HG03103 (cell line): ENCODE measurements at regions not wholly inside any gene's neighbourhood (a gene's known extent, or its start where the extent isn't known, plus 50 kb on each side); places are given as distances from the start of the nearest gene placed in this dataset.
A peak's percentile ranks its signal among the peaks of the same experiment; 100 is the strongest.

Experiments
- ATAC-seq: cut with Tn5 transposase; IDR thresholded peaks from one replicate; pipeline ENCODE4 v1.9.1; 2021; ENCODE audit warnings: low read depth; ENCODE audit not compliant: unreplicated experiment

GRCh38 chr1:214976665-214977064, 105.9 kb upstream of the KCNK2 start:
- no peak for ATAC-seq

- no peak for ATAC-seq
Measured at GRCh38 chr1:214977110-214977509, 105.4 kb upstream of the KCNK2 start.

DNA sequence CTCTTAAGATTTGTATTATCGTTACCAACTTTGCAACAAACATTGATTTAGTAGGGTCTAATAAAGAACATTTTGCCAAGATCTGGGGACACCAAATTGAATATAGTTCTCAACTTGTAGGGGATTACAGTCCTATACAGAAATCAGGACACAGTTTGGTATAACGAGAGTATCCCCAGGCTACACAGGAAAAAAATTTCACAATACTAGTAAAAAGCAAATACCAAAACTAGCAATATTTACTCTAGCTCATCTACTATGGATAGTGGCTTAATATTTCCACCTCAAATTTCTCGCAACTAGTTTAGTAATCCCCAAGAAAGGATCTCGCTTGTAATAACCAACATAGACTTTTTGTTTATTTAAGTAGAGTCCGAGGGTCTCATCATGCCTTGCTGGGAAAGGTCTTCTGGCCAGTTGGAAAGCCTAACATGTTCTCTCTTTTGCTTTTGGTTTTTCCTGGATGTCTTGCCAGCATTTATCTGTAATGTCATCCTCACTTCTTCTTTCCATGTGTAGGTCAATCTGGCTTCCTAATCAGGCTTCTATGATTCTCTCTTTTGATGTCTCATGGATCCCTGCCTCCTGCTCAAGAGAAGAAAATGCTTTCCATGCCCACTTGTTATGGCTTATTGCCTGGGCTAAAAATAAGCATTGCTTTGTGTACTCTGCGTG, 104.7 kb upstream of the KCNK2 start:
- no peak for ATAC-seq

DNA sequence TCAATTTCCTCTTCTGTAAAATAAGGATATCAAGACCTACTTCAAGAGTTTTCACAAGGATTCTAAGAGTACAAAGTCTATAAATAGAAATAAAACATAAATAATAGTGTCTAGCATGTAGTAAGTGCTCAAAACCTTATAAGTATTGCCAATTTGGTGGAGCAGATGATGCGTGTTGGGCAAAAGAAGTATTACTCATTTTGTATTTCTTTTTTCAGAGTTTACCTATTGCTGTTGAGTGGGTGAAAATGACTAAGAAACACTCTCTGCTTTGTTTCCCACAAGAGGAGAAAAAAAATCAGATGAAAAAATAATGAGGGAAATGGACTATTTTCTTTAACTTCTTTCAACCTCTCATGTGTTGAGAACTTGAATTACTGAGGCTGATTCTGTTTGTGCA, 103.3 kb upstream of the KCNK2 start:
- no peak for ATAC-seq

DNA sequence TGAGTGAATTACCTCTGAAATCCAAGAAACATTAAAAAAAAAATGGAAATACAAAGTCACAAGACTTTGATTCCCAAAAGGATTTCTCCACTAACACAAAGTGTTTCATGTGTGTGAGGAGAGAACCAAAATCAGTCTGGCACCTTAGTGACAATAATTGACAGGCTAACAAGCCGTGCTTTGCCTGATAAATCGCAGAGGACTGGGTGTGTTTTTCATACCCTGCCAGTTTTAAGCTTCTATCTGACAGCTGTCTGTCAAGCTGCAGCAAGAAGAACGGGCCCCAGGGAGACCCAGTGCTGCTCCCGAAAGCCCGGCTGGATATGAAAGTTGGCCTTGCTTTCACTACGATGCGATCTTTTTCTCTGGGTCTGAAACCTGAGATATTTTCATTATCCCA, 101.6 kb upstream of the KCNK2 start:
- no peak for ATAC-seq

GRCh38 chr1:214983126-214983869, 99.2 kb upstream of the KCNK2 start:
- ATAC-seq = no peak

GRCh38 chr1:214989341-214989740, 93.2 kb upstream of the KCNK2 start:
- no peak for ATAC-seq

GRCh38 chr1:214990619-214991018, 91.9 kb upstream of the KCNK2 start:
- no peak for ATAC-seq

- no peak for ATAC-seq
Measured at GRCh38 chr1:214991691-214992315, 90.7 kb upstream of the KCNK2 start.

DNA sequence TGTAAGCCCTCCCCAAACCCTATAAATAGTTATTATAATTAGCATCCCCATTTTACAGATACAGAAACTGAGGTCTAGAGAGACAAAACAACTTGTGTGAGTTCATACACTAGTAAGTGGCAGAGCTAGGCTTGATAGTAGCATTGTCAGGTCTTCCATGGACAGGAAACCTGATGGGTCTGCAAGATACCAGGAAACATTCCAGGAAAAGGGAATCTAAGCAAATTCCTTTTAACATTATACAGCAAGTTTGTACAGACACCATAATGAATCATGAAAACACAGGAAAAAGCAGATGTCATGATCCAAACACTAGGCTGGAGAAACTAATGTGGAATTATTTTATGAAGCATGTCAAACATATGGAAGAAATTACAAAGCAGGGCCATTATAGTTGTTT, 89.1 kb upstream of the KCNK2 start:
- no peak for ATAC-seq

GRCh38 chr1:214997685-214998084, 84.9 kb upstream of the KCNK2 start:
- ATAC-seq = no peak

GRCh38 chr1:215001419-215002021, 81.0 kb upstream of the KCNK2 start:
- peak; percentile 94 for ATAC-seq

GRCh38 chr1:215002471-215002870, 80.1 kb upstream of the KCNK2 start:
- ATAC-seq = no peak

DNA sequence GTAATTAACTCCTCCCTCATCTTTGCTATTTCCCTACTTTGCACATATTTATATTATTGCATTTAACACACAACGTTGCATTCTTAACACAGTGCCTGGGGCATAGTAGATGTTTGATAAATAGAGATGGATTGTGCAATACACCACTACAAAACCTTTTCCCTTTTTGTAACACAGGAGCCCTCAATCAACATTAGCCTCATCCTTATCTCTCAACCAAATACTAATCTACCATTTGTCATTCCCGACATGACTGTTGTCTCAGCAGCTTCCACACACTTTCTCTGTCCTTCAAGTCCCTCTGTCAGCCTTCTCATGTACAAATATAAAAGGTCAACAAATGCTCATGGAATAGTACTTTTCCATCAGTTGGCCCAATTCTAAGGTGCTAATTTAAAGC, 78.9 kb upstream of the KCNK2 start:
- no peak for ATAC-seq

DNA sequence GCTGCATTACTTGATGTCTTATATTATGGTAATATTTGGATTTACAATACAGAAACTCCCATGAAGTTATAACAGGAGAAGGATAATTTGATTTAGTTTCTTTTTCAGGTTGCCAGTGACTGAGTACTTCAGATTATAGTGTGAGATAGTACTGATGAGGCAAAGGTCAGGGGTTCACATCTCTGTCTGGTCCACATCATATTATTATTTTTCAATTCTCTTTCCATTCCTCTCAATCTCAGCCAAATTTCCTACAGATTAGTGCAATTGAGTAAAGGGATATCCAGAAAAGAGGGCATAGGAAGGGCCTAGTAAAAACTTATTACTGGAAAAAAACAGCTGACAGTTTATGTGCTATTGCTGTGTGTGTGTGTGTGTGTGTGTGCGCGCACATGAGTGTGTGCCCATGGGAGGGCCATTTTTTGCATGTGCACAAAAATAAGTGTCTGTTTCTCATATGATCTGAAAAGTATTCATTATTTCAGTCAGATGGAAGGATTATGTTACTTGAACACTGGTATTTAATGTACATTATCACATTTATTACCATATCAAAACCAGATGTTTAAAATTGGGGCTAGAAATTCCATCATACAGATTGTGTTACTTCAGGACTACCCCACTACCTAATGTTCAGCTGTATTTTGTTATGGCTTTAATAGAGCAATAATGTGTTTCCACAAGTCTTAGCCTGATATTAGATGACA, 78.3 kb upstream of the KCNK2 start:
- ATAC-seq = no peak

DNA sequence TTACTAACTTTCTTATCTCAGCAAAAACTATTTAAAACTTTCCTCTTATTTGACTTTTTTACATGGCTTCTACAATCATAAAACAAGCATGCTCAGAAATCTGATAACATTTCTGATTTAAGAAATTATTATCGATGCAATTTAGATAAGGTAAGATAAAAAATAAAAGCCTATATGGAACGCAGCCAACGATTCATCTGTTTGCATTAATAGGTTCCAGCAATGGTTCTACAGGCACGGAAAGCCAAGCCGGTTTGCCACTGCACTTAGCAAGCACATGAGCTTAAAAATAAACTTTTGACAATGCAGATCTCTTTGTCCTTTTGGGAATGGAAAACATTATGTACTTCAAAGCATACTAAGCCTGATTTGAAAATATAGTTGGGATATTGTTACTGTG, 77.5 kb upstream of the KCNK2 start:
- no peak for ATAC-seq

DNA sequence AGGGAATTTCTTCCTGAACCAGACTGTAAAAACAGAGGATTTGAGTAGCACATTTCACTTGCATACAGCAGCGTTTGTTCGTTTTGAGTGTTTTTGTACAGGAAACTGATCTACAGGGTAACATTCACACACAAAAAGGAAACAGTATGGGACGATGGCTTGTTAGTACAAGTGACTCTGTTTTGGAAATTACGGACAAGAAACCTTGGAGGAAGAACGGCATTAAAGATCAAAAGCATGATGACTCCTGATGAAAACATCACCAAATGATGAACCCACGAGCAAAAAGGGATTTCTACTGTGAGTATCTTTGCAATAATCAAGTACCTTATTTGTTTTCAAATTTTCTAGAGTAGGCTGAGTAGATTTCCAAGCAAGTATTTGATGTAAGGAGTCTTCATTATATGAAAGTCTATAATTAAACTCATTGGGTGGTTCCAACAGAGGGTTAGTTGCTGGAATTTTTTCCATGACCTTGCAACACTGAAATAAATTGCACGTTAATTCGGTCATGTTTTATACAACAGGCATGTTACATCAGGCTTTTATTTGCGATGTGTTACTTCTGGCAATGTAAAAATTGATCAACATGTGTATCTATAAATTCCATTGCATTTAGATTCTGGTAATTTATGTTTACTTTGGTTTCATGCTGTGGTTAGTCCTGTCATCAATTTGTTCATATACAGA, 76.7 kb upstream of the KCNK2 start:
- ATAC-seq = no peak

DNA sequence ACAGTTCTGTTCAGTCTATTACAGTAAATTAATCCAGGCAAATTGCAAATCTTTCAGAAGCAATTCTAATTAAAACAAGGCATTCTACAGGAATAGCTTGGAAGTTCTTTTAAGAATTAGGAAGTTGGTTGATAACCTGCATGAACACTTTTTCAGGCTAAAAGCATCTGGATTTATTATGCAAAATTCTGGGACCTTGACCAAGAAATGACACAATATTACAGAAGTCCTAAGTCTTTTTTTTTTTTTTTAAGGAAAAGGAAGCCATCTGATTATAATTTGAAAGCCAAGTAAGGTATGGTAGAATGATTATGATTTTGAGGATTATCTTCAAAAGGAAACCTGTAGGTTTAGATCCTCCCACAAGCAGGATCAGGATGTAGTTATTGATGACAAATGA, 74.7 kb upstream of the KCNK2 start:
- ATAC-seq = no peak

DNA sequence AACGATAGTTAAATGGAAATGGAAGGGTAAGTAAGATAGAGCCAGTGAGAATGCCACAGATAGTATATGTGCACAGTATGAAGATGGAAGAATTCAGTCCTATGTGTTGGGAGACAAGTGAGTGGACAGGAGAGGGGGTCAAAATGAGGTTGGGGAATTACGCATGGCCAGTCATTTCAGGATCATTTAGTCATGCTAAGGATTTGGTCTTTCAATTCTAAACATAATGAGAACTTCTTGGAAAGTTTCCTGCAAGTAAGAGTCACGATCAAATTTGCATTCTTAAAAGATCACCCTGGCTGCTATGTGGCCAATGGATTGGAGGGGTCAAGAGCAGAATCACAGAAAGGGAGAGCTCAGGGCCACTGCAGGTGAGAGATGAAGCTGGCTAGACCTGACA, 64.0 kb upstream of the KCNK2 start:
- ATAC-seq = no peak

- ATAC-seq = no peak
Measured at GRCh38 chr1:215022204-215022603, 60.3 kb upstream of the KCNK2 start.
